ENCODE measurements at regions not wholly inside any gene's neighbourhood (a gene's known extent, or its start where the extent isn't known, plus 50 kb on each side); places are given as distances from the start of the nearest gene placed in this dataset.
A peak's percentile ranks its signal among the peaks of the same experiment; 100 is the strongest.

- Histone ChIP-seq H3K4me1 (replicated peaks) (peaks cover 20% of the 10 kb centered on the region), H3K27me3 (replicated peaks) (no peaks in the 10 kb centered on the region), H3K9me3 (replicated peaks) (no peaks in the 10 kb centered on the region), H3K36me3 (no peaks in the 10 kb centered on the region), H3K27ac (0 out of 2 replicates have a peak overlapping the region, but pooled peaks have one; percentile 21), H3K4me3 (no peak overlapping the region)
- DNase-seq (ENCODE audit: low read depth in 1 of 2, low spot score in 2 of 2), result peak in 1 of 2 experiments; percentile 34
Measured at GRCh38 chr2:226048611-226049010, 649.1 kb downstream of the NYAP2 start.

- Histone ChIP-seq H3K36me3 (no peaks in the 10 kb centered on the region), H3K9me3 (replicated peaks) (no peaks in the 10 kb centered on the region), H3K4me1 (replicated peaks) (peaks cover 6% of the 10 kb centered on the region), H3K27me3 (replicated peaks) (no peaks in the 10 kb centered on the region), H3K27ac (no peak overlapping the region), H3K4me3 (no peak overlapping the region)
- no peak for DNase-seq (ENCODE audit: low read depth in 1 of 2, low spot score in 2 of 2)
Measured at GRCh38 chr2:226045080-226045479, 645.6 kb downstream of the NYAP2 start.

DNA sequence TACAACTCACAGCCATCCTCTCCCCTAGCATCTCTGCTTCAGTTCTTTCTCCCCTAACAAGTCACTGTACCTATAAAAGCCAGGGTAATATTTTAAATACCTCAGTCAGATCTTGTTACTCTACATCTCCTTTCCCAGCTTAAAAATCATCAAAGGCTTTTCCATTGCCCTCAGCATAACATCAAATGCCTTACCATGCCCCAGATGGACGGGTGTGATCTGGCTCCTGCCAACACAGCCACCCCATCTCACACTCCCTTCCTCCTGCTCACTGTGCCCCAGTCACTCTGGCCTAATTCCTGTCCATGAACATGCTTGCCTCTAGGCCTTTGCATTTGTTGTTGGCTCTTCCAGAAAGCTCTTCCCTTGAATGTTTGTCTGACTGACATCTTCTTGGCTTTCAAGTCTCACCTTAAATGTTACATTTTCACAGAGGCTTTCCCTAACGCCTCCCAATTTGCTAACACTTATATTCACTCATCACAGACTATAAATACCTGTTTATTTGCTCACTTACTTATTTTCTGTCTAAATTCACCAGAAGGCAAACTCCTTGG, 640.9 kb downstream of the NYAP2 start:
- H3K36me3 ChIP-seq, result no peaks in the 10 kb centered on the region
- H3K27ac ChIP-seq, result no peak overlapping the region
- H3K4me1 ChIP-seq (replicated peaks), result no peaks in the 10 kb centered on the region
- no peak for DNase-seq (ENCODE audit: low read depth in 1 of 2, low spot score in 2 of 2)
- H3K27me3 ChIP-seq (replicated peaks), result no peaks in the 10 kb centered on the region
- no peak overlapping the region for H3K4me3 ChIP-seq
- H3K9me3 ChIP-seq (replicated peaks), result no peaks in the 10 kb centered on the region

DNA sequence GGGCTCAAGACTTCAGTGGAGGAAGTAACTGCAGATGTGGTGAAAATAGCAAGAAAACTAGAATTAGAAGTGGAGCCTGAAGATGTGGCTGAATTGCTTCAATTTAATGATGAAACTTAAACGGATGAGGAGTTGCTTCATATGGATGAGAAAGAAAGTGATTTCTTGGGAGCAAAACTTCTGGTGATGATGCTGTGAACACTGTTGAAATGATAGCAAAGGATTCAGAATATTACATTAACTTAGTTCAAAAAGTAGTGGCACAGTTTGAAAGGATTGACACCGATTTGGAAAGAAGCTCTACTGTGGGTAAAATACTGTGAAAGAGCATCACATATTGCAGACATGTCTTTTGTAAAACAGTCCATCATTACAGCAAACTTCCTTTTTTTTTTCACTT, 638.0 kb downstream of the NYAP2 start:
- Histone ChIP-seq H3K27ac (no peak overlapping the region), H3K4me3 (no peak overlapping the region), H3K9me3 (replicated peaks) (no peaks in the 10 kb centered on the region), H3K36me3 (no peaks in the 10 kb centered on the region), H3K27me3 (replicated peaks) (no peaks in the 10 kb centered on the region), H3K4me1 (replicated peaks) (no peaks in the 10 kb centered on the region)
- no peak for DNase-seq (ENCODE audit: low read depth in 1 of 2, low spot score in 2 of 2)

- peak overlapping the region; percentile 51; the same call in 1 of the 2 replicates for H3K27ac ChIP-seq
- DNase-seq (ENCODE audit: low read depth in 1 of 2, low spot score in 2 of 2), result peak in 1 of 2 experiments; percentile 31
- H3K27me3 ChIP-seq (replicated peaks), result no peaks in the 10 kb centered on the region
- peak overlapping the region; percentile 46 for H3K4me3 ChIP-seq
- H3K36me3 ChIP-seq, result no peaks in the 10 kb centered on the region
- no peaks in the 10 kb centered on the region for H3K9me3 ChIP-seq (replicated peaks)
- H3K4me1 ChIP-seq (replicated peaks), result peaks cover 13% of the 10 kb centered on the region
Measured at GRCh38 chr2:226031647-226032501, 632.4 kb downstream of the NYAP2 start.

DNA sequence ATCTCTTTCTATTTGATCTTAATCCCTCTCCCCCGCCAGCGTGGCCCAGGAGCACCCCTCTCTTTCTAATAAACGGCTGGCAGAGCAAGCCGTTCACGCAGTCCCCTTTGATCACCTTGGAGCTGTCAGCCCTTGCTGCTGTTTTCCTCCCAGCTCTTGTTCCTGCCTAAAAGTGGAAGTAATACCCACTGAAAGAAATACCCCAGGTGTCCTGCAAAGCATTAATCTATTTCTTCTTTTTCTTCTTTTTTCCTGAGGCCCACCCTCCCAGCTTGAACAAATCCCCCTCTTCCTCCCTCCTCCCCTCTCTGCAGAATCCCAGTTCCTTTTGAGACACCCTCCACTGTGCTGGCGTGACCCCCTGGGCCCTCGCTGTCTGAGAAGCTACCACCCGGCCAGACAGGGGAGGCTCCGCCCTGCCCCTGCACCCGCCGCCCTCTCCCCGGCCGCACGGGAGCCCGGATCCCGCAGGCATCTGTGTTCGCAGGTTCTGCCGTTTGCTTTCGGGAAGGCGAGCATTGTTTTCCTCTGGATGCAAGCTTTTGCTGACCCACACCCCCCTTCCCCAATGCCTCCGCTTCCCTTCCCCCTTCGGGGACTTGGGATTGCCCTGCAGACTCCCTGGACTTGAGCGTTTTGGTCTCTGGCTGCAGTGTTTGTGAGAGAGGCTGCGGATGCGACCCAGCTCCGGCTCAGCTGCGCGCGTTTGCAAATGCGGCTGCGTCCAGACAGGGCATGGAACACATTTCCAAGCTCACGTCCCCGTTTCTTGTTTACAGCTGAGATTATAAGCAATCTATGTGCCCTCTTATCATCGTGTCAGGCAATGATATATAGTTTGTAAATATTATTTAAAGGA, 631.5 kb downstream of the NYAP2 start:
- Histone ChIP-seq H3K27me3 (replicated peaks) (no peaks in the 10 kb centered on the region), H3K4me1 (replicated peaks) (peaks cover 13% of the 10 kb centered on the region), H3K27ac (peak overlapping the region; percentile 51), H3K36me3 (no peaks in the 10 kb centered on the region), H3K9me3 (replicated peaks) (no peaks in the 10 kb centered on the region), H3K4me3 (peak overlapping the region; percentile 46)
- peak; percentile 73 to 82 for DNase-seq (ENCODE audit: low read depth in 1 of 2, low spot score in 2 of 2)

GRCh38 chr2:226030369-226030768, 630.9 kb downstream of the NYAP2 start:
- peaks cover 13% of the 10 kb centered on the region for H3K4me1 ChIP-seq (replicated peaks)
- H3K9me3 ChIP-seq (replicated peaks), result no peaks in the 10 kb centered on the region
- H3K36me3 ChIP-seq, result no peaks in the 10 kb centered on the region
- no peak for DNase-seq (ENCODE audit: low read depth in 1 of 2, low spot score in 2 of 2)
- H3K27ac ChIP-seq, result peak overlapping the region; percentile 51; the same call in 1 of the 2 replicates
- H3K27me3 ChIP-seq (replicated peaks), result no peaks in the 10 kb centered on the region
- H3K4me3 ChIP-seq, result peak overlapping the region; percentile 46; the same call in 1 of the 2 replicates

- H3K27me3 ChIP-seq (replicated peaks), result no peaks in the 10 kb centered on the region
- H3K9me3 ChIP-seq (replicated peaks), result no peaks in the 10 kb centered on the region
- no peaks in the 10 kb centered on the region for H3K4me1 ChIP-seq (replicated peaks)
- no peak overlapping the region for H3K4me3 ChIP-seq
- H3K36me3 ChIP-seq, result no peaks in the 10 kb centered on the region
- DNase-seq (ENCODE audit: low read depth in 1 of 2, low spot score in 2 of 2), result no peak
- no peak overlapping the region for H3K27ac ChIP-seq
Measured at GRCh38 chr2:226023946-226024345, 624.4 kb downstream of the NYAP2 start.

- Histone ChIP-seq H3K27ac (no peak overlapping the region), H3K36me3 (no peaks in the 10 kb centered on the region), H3K27me3 (replicated peaks) (no peaks in the 10 kb centered on the region), H3K4me1 (replicated peaks) (no peaks in the 10 kb centered on the region), H3K9me3 (replicated peaks) (no peaks in the 10 kb centered on the region; the same call in 1 of the 2 replicates), H3K4me3 (no peak overlapping the region)
- DNase-seq (ENCODE audit: low read depth in 1 of 2, low spot score in 2 of 2), result no peak
Measured at GRCh38 chr2:226023383-226023782, 623.9 kb downstream of the NYAP2 start.

DNA sequence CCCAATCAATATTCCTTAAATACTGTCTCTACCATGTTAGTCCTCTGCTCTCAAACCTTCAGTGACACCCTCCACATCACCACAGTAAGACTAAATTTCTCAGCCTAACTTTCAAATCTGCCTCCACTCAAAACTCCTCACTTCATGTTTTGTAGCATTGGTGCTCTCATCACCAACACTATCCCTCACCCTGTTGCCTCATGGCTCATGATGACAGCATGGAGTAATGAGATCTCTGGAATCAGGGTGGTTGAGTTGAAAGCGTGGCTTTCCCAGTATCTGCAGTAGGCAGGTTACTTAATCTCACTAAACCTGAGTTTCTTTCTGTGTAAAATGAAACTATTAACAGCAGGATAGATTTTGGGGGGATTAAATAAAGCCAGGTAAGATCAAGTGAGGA, 621.4 kb downstream of the NYAP2 start:
- Histone ChIP-seq H3K4me1 (replicated peaks) (no peaks in the 10 kb centered on the region), H3K9me3 (replicated peaks) (no peaks in the 10 kb centered on the region; the same call in 1 of the 2 replicates), H3K27me3 (replicated peaks) (no peaks in the 10 kb centered on the region), H3K4me3 (no peak overlapping the region), H3K36me3 (no peaks in the 10 kb centered on the region), H3K27ac (no peak overlapping the region)
- no peak for DNase-seq (ENCODE audit: low read depth in 1 of 2, low spot score in 2 of 2)

- H3K27me3 ChIP-seq (replicated peaks), result no peaks in the 10 kb centered on the region
- H3K27ac ChIP-seq, result no peak overlapping the region
- no peaks in the 10 kb centered on the region for H3K4me1 ChIP-seq (replicated peaks)
- DNase-seq (ENCODE audit: low read depth in 1 of 2, low spot score in 2 of 2), result no peak
- no peak overlapping the region for H3K4me3 ChIP-seq
- H3K36me3 ChIP-seq, result no peaks in the 10 kb centered on the region
- H3K9me3 ChIP-seq (replicated peaks), result no peaks in the 10 kb centered on the region; the same call in 1 of the 2 replicates
Measured at GRCh38 chr2:226020176-226020575, 620.7 kb downstream of the NYAP2 start.

GRCh38 chr2:226018641-226019040, 619.1 kb downstream of the NYAP2 start:
- Histone ChIP-seq H3K4me3 (no peak overlapping the region), H3K4me1 (replicated peaks) (no peaks in the 10 kb centered on the region), H3K27me3 (replicated peaks) (no peaks in the 10 kb centered on the region), H3K27ac (no peak overlapping the region), H3K9me3 (replicated peaks) (no peaks in the 10 kb centered on the region; the same call in 1 of the 2 replicates), H3K36me3 (no peaks in the 10 kb centered on the region)
- no peak for DNase-seq (ENCODE audit: low read depth in 1 of 2, low spot score in 2 of 2)

- no peaks in the 10 kb centered on the region; the same call in 1 of the 2 replicates for H3K9me3 ChIP-seq (replicated peaks)
- H3K27ac ChIP-seq, result no peak overlapping the region
- DNase-seq (ENCODE audit: low read depth in 1 of 2, low spot score in 2 of 2), result no peak
- H3K4me3 ChIP-seq, result no peak overlapping the region
- H3K4me1 ChIP-seq (replicated peaks), result no peaks in the 10 kb centered on the region
- H3K27me3 ChIP-seq (replicated peaks), result no peaks in the 10 kb centered on the region
- no peaks in the 10 kb centered on the region for H3K36me3 ChIP-seq
Measured at GRCh38 chr2:226017537-226017936, 618.0 kb downstream of the NYAP2 start.

Data from SJSA1 (cell line).